SK-N-SH treated with all-trans-retinoic acid at 6 μM for 48 hours (cell line): ENCODE measurements at regions not wholly inside any gene's neighbourhood (a gene's known extent, or its start where the extent isn't known, plus 50 kb on each side); places are given as distances from the start of the nearest gene placed in this dataset.

Experiments used
- CREB5 ChIP-seq: fragments of 250-450 bp; sonication (Bioruptor Pico); IDR thresholded peaks from 2 replicates; pipeline ENCODE4 v1.5.1; 2020; ENCODE audit warnings: low read depth, mild to moderate bottlenecking, moderate library complexity
- TOX ChIP-seq: fragments of 250-450 bp; sonication (Bioruptor Pico); IDR thresholded peaks from 2 replicates; pipeline ENCODE4 v1.8.0; 2021; ENCODE audit warnings: mild to moderate bottlenecking, moderate library complexity, borderline replicate concordance
- ZFP30 ChIP-seq: fragments of 450-650 bp; formaldehyde crosslinking; IDR thresholded peaks from 2 replicates; pipeline ENCODE4 v1.5.0; 2022; ENCODE audit warnings: mild to moderate bottlenecking, moderate library complexity

- TF ChIP-seq TOX (CRISPR knock-in tag) (no peak), CREB5 (no peak), ZFP30 (CRISPR knock-in tag) (no peak)
Observed at GRCh38 chr6:95517568-95517967, 59.8 kb upstream of the MANEA start.
